Activated T-helper 2 cell treated with anti-CD3 and anti-CD28 coated beads, Interferon-gamma antibody, Interleukin-2, Interleukin-4, amounts not matched to agents 10 μg/mL and 5 μg/mL and 100 μg/mL, durations not matched to agents 14 hours and 24 hours and 36 hours (primary cell): ENCODE measurements at regions not wholly inside any gene's neighbourhood (a gene's known extent, or its start where the extent isn't known, plus 50 kb on each side); places are given as distances from the start of the nearest gene placed in this dataset.
A peak's percentile ranks its signal among the peaks of the same experiment; 100 is the strongest.

ENCODE experiments used
- DNase-seq: peaks from one replicate; pipeline ENCODE4 v3.0.0; 2021; ENCODE audit warnings: low spot score
- H3K27ac Mint-ChIP-seq: one replicate; pipeline ENCODE4 v1.8.0; 2021; ENCODE audit warnings: mixed read lengths
- H3K27me3 Mint-ChIP-seq: one replicate; pipeline ENCODE4 v1.8.0; 2021; ENCODE audit warnings: low read depth, mixed read lengths
- H3K36me3 Mint-ChIP-seq: one replicate; pipeline ENCODE4 v1.8.0; 2021; ENCODE audit warnings: low read depth, mixed read lengths
- H3K4me1 Mint-ChIP-seq: one replicate; pipeline ENCODE4 v1.8.0; 2021; ENCODE audit warnings: low read depth, mixed read lengths
- H3K4me3 Mint-ChIP-seq: one replicate; pipeline ENCODE4 v1.8.0; 2021; ENCODE audit warnings: low read depth, mild to moderate bottlenecking, moderate library complexity, mixed read lengths
- H3K9me3 Mint-ChIP-seq: one replicate; pipeline ENCODE4 v1.8.0; 2021; ENCODE audit warnings: mixed read lengths
- intact Hi-C: fragments of 100-400 bp; cut with micrococcal nuclease; formaldehyde crosslinking; loops from one replicate; pipeline ENCODE4 v1.15.1; 2023

- Mint-ChIP-seq H3K9me3 (no peaks in the 10 kb centered on the region), H3K27ac (peak overlapping the region; percentile 97), H3K4me3 (peak overlapping the region; percentile 78), H3K4me1 (peaks cover 35% of the 10 kb centered on the region), H3K36me3 (no peaks in the 10 kb centered on the region), H3K27me3 (no peaks in the 10 kb centered on the region)
- intact Hi-C loops, result loop anchor here (1.0 to 5.0 kb wide), 3 partner anchors 55 to 221 kb away; partner anchors contain the start of gene VIPR2
- DNase-seq, result peak; percentile 55
Observed at GRCh38 chr7:159197066-159197975, 52.7 kb upstream of the VIPR2 start.

- intact Hi-C loops, result loop anchor here (2.0 to 5.0 kb wide), 2 partner anchors 54 to 146 kb away; partner anchors contain the start of gene VIPR2
- H3K27me3 Mint-ChIP-seq, result no peaks in the 10 kb centered on the region
- no peak overlapping the region for H3K4me3 Mint-ChIP-seq
- H3K27ac Mint-ChIP-seq, result peak overlapping the region; percentile 97
- peaks cover 40% of the 10 kb centered on the region for H3K4me1 Mint-ChIP-seq
- no peaks in the 10 kb centered on the region for H3K36me3 Mint-ChIP-seq
- no peak for DNase-seq
- H3K9me3 Mint-ChIP-seq, result no peaks in the 10 kb centered on the region
Observed at GRCh38 chr7:159196584-159196983, 51.9 kb upstream of the VIPR2 start.

GRCh38 chr7:159195946-159196345, 51.3 kb upstream of the VIPR2 start:
- Mint-ChIP-seq H3K4me3 (no peak overlapping the region), H3K27me3 (no peaks in the 10 kb centered on the region), H3K4me1 (peaks cover 40% of the 10 kb centered on the region), H3K27ac (peak overlapping the region; percentile 20), H3K9me3 (no peaks in the 10 kb centered on the region), H3K36me3 (no peaks in the 10 kb centered on the region)
- intact Hi-C loops, result loop anchor here (2.0 to 5.0 kb wide), 2 partner anchors 54 to 145 kb away; partner anchors contain the start of gene VIPR2
- no peak for DNase-seq
